ENCODE measurements at regions not wholly inside any gene's neighbourhood (a gene's known extent, or its start where the extent isn't known, plus 50 kb on each side); places are given as distances from the start of the nearest gene placed in this dataset.

GRCh38 chr10:31596765-31597164, 277.7 kb downstream of the ZEB1 start:
- TF ChIP-seq HOXB13 (CRISPR knock-in tag; IDR thresholded peaks at IDR 0.05; ENCODE audit: low read depth) (no peak), CTCF (IDR thresholded peaks at IDR 0.05) (no peak), POLR2A (IDR thresholded peaks at IDR 0.05; ENCODE audit: low read length) (no peak), KDM1A (IDR thresholded peaks at IDR 0.05; ENCODE audit: low read depth) (no peak), HDAC2 (IDR thresholded peaks at IDR 0.05) (no peak), ZNF302 (CRISPR knock-in tag; IDR thresholded peaks at IDR 0.05) (no peak)
- TF ChIP-seq, protein P1, sequence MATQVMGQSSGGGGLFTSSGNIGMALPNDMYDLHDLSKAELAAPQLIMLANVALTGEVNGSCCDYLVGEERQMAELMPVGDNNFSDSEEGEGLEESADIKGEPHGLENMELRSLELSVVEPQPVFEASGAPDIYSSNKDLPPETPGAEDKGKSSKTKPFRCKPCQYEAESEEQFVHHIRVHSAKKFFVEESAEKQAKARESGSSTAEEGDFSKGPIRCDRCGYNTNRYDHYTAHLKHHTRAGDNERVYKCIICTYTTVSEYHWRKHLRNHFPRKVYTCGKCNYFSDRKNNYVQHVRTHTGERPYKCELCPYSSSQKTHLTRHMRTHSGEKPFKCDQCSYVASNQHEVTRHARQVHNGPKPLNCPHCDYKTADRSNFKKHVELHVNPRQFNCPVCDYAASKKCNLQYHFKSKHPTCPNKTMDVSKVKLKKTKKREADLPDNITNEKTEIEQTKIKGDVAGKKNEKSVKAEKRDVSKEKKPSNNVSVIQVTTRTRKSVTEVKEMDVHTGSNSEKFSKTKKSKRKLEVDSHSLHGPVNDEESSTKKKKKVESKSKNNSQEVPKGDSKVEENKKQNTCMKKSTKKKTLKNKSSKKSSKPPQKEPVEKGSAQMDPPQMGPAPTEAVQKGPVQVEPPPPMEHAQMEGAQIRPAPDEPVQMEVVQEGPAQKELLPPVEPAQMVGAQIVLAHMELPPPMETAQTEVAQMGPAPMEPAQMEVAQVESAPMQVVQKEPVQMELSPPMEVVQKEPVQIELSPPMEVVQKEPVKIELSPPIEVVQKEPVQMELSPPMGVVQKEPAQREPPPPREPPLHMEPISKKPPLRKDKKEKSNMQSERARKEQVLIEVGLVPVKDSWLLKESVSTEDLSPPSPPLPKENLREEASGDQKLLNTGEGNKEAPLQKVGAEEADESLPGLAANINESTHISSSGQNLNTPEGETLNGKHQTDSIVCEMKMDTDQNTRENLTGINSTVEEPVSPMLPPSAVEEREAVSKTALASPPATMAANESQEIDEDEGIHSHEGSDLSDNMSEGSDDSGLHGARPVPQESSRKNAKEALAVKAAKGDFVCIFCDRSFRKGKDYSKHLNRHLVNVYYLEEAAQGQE (IDR thresholded peaks at IDR 0.05) = no peak
- TF ChIP-seq, protein P2, sequence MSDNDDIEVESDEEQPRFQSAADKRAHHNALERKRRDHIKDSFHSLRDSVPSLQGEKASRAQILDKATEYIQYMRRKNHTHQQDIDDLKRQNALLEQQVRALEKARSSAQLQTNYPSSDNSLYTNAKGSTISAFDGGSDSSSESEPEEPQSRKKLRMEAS (IDR thresholded peaks at IDR 0.05) = no peak
